ENCODE measurements at regions not wholly inside any gene's neighbourhood (a gene's known extent, or its start where the extent isn't known, plus 50 kb on each side); places are given as distances from the start of the nearest gene placed in this dataset.
A peak's percentile ranks its signal among the peaks of the same experiment; 100 is the strongest.
"Not testable (repeated sequence)": the region's sequence is repeated elsewhere in the genome, so short reads cannot be mapped to it uniquely, and the experiment has no call there.

GRCh38 chr4:34502086-34502485 lies 1742.2 kb downstream of the ARAP2 start:
- Histone ChIP-seq H3K4me1 (no peaks in the 10 kb centered on the region), H3K9me3 (no peaks in the 10 kb centered on the region), H3K36me3 (no peaks in the 10 kb centered on the region), H3K27me3 (no peaks in the 10 kb centered on the region), H3K4me3 (no peak overlapping the region), H3K27ac (no peak overlapping the region)
- TF ChIP-seq CTCF (IDR thresholded peaks at IDR 0.05), result no peak
- WGBS (ENCODE audit: insufficient coverage, low coverage, low lambda C conversion rate, missing lambda C conversion rate), result 36% methylated on average over 2 of the region's 2 CpGs
- ATAC-seq, result no peak
- intact Hi-C loops (cut with DNase I), result no loop called here
- no peak for DNase-seq

GRCh38 chr4:34504731-34505130 lies 1739.6 kb downstream of the ARAP2 start:
- intact Hi-C loops (cut with DNase I); H3K9me3 ChIP-seq; ATAC-seq: not testable (repeated sequence)

GRCh38 chr4:34506511-34507092 lies 1737.7 kb downstream of the ARAP2 start:
- intact Hi-C loops (cut with DNase I); H3K27me3 ChIP-seq; H3K4me1 ChIP-seq; H3K36me3 ChIP-seq; H3K27ac ChIP-seq; ATAC-seq; H3K9me3 ChIP-seq; H3K4me3 ChIP-seq: not testable (repeated sequence)
- 65% methylated on average over 2 of the region's 26 CpGs for WGBS (ENCODE audit: insufficient coverage, low coverage, low lambda C conversion rate, missing lambda C conversion rate)
- DNase-seq, result peak in 1 of 3 donors; percentile 51

More at GRCh38 chr4:34504731-34505130, 1739.6 kb downstream of the ARAP2 start:
- H3K27ac ChIP-seq, H3K27me3 ChIP-seq, H3K4me1 ChIP-seq, DNase-seq, H3K36me3 ChIP-seq, H3K4me3 ChIP-seq: not testable (repeated sequence)
- WGBS (ENCODE audit: insufficient coverage, low coverage, low lambda C conversion rate, missing lambda C conversion rate), result 39% methylated on average over 2 of the region's 2 CpGs

- Histone ChIP-seq H3K27me3 (no peaks in the 10 kb centered on the region), H3K36me3 (no peaks in the 10 kb centered on the region), H3K4me3 (no peak overlapping the region), H3K9me3 (no peaks in the 10 kb centered on the region), H3K4me1 (no peaks in the 10 kb centered on the region), H3K27ac (no peak overlapping the region)
- intact Hi-C loops (cut with DNase I), result no loop called here
- TF ChIP-seq POLR2A (IDR thresholded peaks at IDR 0.05) (no peak), CTCF (IDR thresholded peaks at IDR 0.05) (no peak)
- no peak for ATAC-seq
- DNase-seq, result no peak
These were observed 1731.7 kb downstream of the ARAP2 start for GRCh38 chr4:34512616-34513015.

GRCh38 chr4:34516524-34516923 lies 1727.8 kb downstream of the ARAP2 start:
- TF ChIP-seq POLR2A (IDR thresholded peaks at IDR 0.05), result no peak
- TF ChIP-seq CTCF (IDR thresholded peaks at IDR 0.05), result no peak
- DNase-seq (no peak), ATAC-seq (no peak)
- H3K36me3 ChIP-seq, result no peaks in the 10 kb centered on the region
- no peak overlapping the region for H3K27ac ChIP-seq
- H3K4me1 ChIP-seq, result no peaks in the 10 kb centered on the region
- 66% methylated on average over 3 of the region's 3 CpGs for WGBS (ENCODE audit: insufficient coverage, low coverage, low lambda C conversion rate, missing lambda C conversion rate)
- H3K9me3 ChIP-seq, result no peaks in the 10 kb centered on the region
- intact Hi-C loops (cut with DNase I), result no loop called here
- no peak overlapping the region for H3K4me3 ChIP-seq
- H3K27me3 ChIP-seq, result no peaks in the 10 kb centered on the region

GRCh38 chr4:34534916-34535315 lies 1709.4 kb downstream of the ARAP2 start:
- H3K27ac ChIP-seq, result no peak overlapping the region
- no peak for DNase-seq
- H3K27me3 ChIP-seq, result no peaks in the 10 kb centered on the region
- intact Hi-C loops (cut with DNase I), result no loop called here
- H3K36me3 ChIP-seq, result no peaks in the 10 kb centered on the region
- TF ChIP-seq POLR2A (IDR thresholded peaks at IDR 0.05) (no peak), CTCF (IDR thresholded peaks at IDR 0.05) (no peak)
- H3K4me1 ChIP-seq, result no peaks in the 10 kb centered on the region
- no peak for ATAC-seq
- H3K4me3 ChIP-seq, result no peak overlapping the region
- H3K9me3 ChIP-seq, result no peaks in the 10 kb centered on the region
- WGBS (ENCODE audit: insufficient coverage, low coverage, low lambda C conversion rate, missing lambda C conversion rate), result 0% methylated on average over 1 of the region's 4 CpGs

Data from right lobe of liver (tissue), 6 donors.